Activated B cell treated with CpG ODN at 0.5 μM for 24 hours (primary cell): ENCODE measurements at regions not wholly inside any gene's neighbourhood (a gene's known extent, or its start where the extent isn't known, plus 50 kb on each side); places are given as distances from the start of the nearest gene placed in this dataset.

Experiments
- ATAC-seq: fragments of 200-7000 bp; cut with Tn5 transposase; one replicate; pipeline ENCODE4 v1.10.0; 2021; ENCODE audit warnings: low read depth, mild to moderate bottlenecking, moderate library complexity
- CTCF ChIA-PET: fragments of 350-600 bp; sonication (Branson Sonifier 250); formaldehyde crosslinking; loops from one replicate; lab custom pipeline; 2021; ENCODE audit warnings: antibody characterized with exemption; lab: Charles Lee
- POLR2A ChIA-PET: fragments of 350-600 bp; sonication (Branson Sonifier 250); formaldehyde crosslinking; loops from one replicate; lab custom pipeline; 2021; ENCODE audit warnings: antibody characterized with exemption; lab: Charles Lee
- DNase-seq: peaks from one replicate; pipeline ENCODE4 v3.0.0; 2022
- H3K27ac Mint-ChIP-seq: one replicate; pipeline ENCODE4 v1.8.0; 2020; ENCODE audit warnings: mixed read lengths
- H3K27me3 Mint-ChIP-seq: one replicate; pipeline ENCODE4 v1.8.0; 2021; ENCODE audit warnings: mixed read lengths
- H3K36me3 Mint-ChIP-seq: one replicate; pipeline ENCODE4 v1.8.0; 2021; ENCODE audit warnings: low read depth, mixed read lengths
- H3K4me1 Mint-ChIP-seq: one replicate; pipeline ENCODE4 v1.8.0; 2021; ENCODE audit warnings: mixed read lengths
- H3K4me3 Mint-ChIP-seq: one replicate; pipeline ENCODE4 v1.8.0; 2020; ENCODE audit warnings: mild to moderate bottlenecking, mixed read lengths
- H3K9me3 Mint-ChIP-seq: one replicate; pipeline ENCODE4 v1.8.0; 2020; ENCODE audit warnings: mixed read lengths
- CTCF ChIP-seq: fragments of 200-600 bp; IDR thresholded peaks from one replicate; pipeline ENCODE4 v1.8.0; 2022; ENCODE audit warnings: antibody characterized with exemption, mild to moderate bottlenecking
- intact Hi-C: fragments of 100-400 bp; cut with micrococcal nuclease; formaldehyde crosslinking; loops from one replicate; pipeline ENCODE4 v1.15.1; 2024

GRCh38 chr18:27794181-27794926 lies 382.6 kb downstream of the CDH2 start:
- Mint-ChIP-seq H3K4me1 (no peaks in the 10 kb centered on the region), H3K27me3 (no peaks in the 10 kb centered on the region), H3K36me3 (no peaks in the 10 kb centered on the region), H3K4me3 (no peak overlapping the region), H3K9me3 (peaks cover 4% of the 10 kb centered on the region), H3K27ac (no peak overlapping the region)
- intact Hi-C loops = no loop called here
- CTCF ChIA-PET = no interaction called here
- DNase-seq (no peak), ATAC-seq (no peak)
- no peak for TF ChIP-seq CTCF
- POLR2A ChIA-PET = no interaction called here

- ATAC-seq (no peak), DNase-seq (no peak)
- intact Hi-C loops = no loop called here
- POLR2A ChIA-PET = no interaction called here
- CTCF ChIA-PET = no interaction called here
- no peak for TF ChIP-seq CTCF
- H3K36me3 Mint-ChIP-seq = no peaks in the 10 kb centered on the region
- H3K9me3 Mint-ChIP-seq = peaks cover 5% of the 10 kb centered on the region
- no peaks in the 10 kb centered on the region for H3K27me3 Mint-ChIP-seq
- no peak overlapping the region for H3K27ac Mint-ChIP-seq
- H3K4me3 Mint-ChIP-seq = no peak overlapping the region
- no peaks in the 10 kb centered on the region for H3K4me1 Mint-ChIP-seq
Observed at GRCh38 chr18:27793013-27793785, 383.7 kb downstream of the CDH2 start.

- no peak for TF ChIP-seq CTCF
- DNase-seq (no peak), ATAC-seq (no peak)
- Mint-ChIP-seq H3K27ac (no peak overlapping the region), H3K36me3 (no peaks in the 10 kb centered on the region), H3K9me3 (peaks cover 12% of the 10 kb centered on the region), H3K27me3 (no peaks in the 10 kb centered on the region), H3K4me3 (no peak overlapping the region), H3K4me1 (no peaks in the 10 kb centered on the region)
- intact Hi-C loops = no loop called here
- ChIA-PET CTCF (no interaction called here), POLR2A (no interaction called here)
Observed at GRCh38 chr18:27789406-27789805, 387.5 kb downstream of the CDH2 start.

GRCh38 chr18:27787547-27787946 lies 389.4 kb downstream of the CDH2 start:
- ChIA-PET POLR2A (no interaction called here), CTCF (no interaction called here)
- ATAC-seq (no peak), DNase-seq (no peak)
- Mint-ChIP-seq H3K36me3 (no peaks in the 10 kb centered on the region), H3K4me1 (no peaks in the 10 kb centered on the region), H3K9me3 (peaks cover 16% of the 10 kb centered on the region), H3K4me3 (no peak overlapping the region), H3K27me3 (no peaks in the 10 kb centered on the region), H3K27ac (no peak overlapping the region)
- TF ChIP-seq CTCF = no peak
- intact Hi-C loops = no loop called here

GRCh38 chr18:27785815-27786471 lies 391.0 kb downstream of the CDH2 start:
- intact Hi-C loops = no loop called here
- H3K9me3 Mint-ChIP-seq = peaks cover 16% of the 10 kb centered on the region
- no peaks in the 10 kb centered on the region for H3K4me1 Mint-ChIP-seq
- CTCF ChIA-PET = no interaction called here
- no peaks in the 10 kb centered on the region for H3K36me3 Mint-ChIP-seq
- no peaks in the 10 kb centered on the region for H3K27me3 Mint-ChIP-seq
- no peak overlapping the region for H3K4me3 Mint-ChIP-seq
- TF ChIP-seq CTCF = no peak
- POLR2A ChIA-PET = no interaction called here
- no peak overlapping the region for H3K27ac Mint-ChIP-seq
- ATAC-seq (no peak), DNase-seq (no peak)
